Endothelial cell of umbilical vein (primary cell): ENCODE measurements at regions not wholly inside any gene's neighbourhood (a gene's known extent, or its start where the extent isn't known, plus 50 kb on each side); places are given as distances from the start of the nearest gene placed in this dataset.

Source experiments
- BruUV-seq: library from RNA; stranded (reverse); fragments of 400-500 nt; replicated peaks from 2 replicates; lab custom pipeline; 2021; lab: Mats Ljungman, UMichigan
- CTCF ChIA-PET: fragments of 300-600, 350-600 bp; sonication (Branson Sonifier 250); formaldehyde crosslinking; loops from one replicate; lab custom pipeline; 2021; ENCODE audit warnings: antibody characterized with exemption, inconsistent platforms; lab: Charles Lee
- POLR2A ChIA-PET: fragments of 300-600, 350-600 bp; sonication (Branson Sonifier 250); formaldehyde crosslinking; loops from one replicate; lab custom pipeline; 2021; ENCODE audit warnings: antibody characterized with exemption, inconsistent platforms; lab: Charles Lee
- DNase-seq: peaks from one replicate; pipeline ENCODE4 v3.0.0-alpha.2; 2011; ENCODE audit warnings: low read depth, low spot score
- FAIRE-seq: peaks from 2 replicates; lab custom pipeline; 2011; peaks lifted over from hg19 to GRCh38; lab: Jason Lieb, UNC
- H2AFZ ChIP-seq: 2 replicates; pipeline ENCODE4 v1.6.0; 2012; ENCODE audit warnings: low read depth, low read length, control low read depth, inconsistent platforms
- H3K27ac ChIP-seq: 2 replicates; pipeline ENCODE4 v1.5.1; 2011; ENCODE audit warnings: low read depth, mild to moderate bottlenecking, control low read depth, low read length, moderate library complexity; ENCODE audit not compliant: insufficient read depth
- H3K27me3 ChIP-seq, 2 experiments: 2 replicates each; pipeline versions ENCODE4 v1.6.0 to v1.6.1; 2011; ENCODE audit warnings: low read length in 2 of 2, mixed read lengths in 1 of 2; ENCODE audit not compliant: control insufficient read depth in 2 of 2, insufficient read depth in 2 of 2
- H3K36me3 ChIP-seq, 2 experiments: 2 replicates in 1 of 2; 3 replicates in 1 of 2; pipeline ENCODE4 v1.5.1; 2011; ENCODE audit warnings: low read length in 2 of 2, mild to moderate bottlenecking in 1 of 2, moderate library complexity in 1 of 2; ENCODE audit not compliant: control insufficient read depth in 2 of 2, insufficient read depth in 2 of 2; ENCODE audit errors: extremely low read depth in 1 of 2
- H3K4me1 ChIP-seq: 3 replicates; pipeline ENCODE4 v1.5.1; 2011; ENCODE audit warnings: mild to moderate bottlenecking, low read length; ENCODE audit not compliant: control insufficient read depth, insufficient read depth; ENCODE audit errors: extremely low read depth
- H3K4me2 ChIP-seq: 2 replicates; pipeline ENCODE4 v1.6.1; 2011; ENCODE audit warnings: low read length, control low read depth, mixed read lengths; ENCODE audit not compliant: insufficient read depth
- H3K4me3 ChIP-seq, 3 experiments: fragments of 200-600 bp in 1 of 3; sonication (generic), shearing (Covaris generic) in 1 of 3; replicated peaks in 1 of 3; 2 replicates each; pipeline ENCODE4 v1.5.1; 2011 to 2016; ENCODE audit warnings: control low read depth in 3 of 3, low read length in 3 of 3, mild to moderate bottlenecking in 2 of 3, inconsistent platforms in 1 of 3, low read depth in 1 of 3, moderate library complexity in 1 of 3; ENCODE audit not compliant: insufficient read depth in 1 of 3
- H3K79me2 ChIP-seq: 2 replicates; pipeline ENCODE4 v1.6.0; 2012; ENCODE audit warnings: low read length, inconsistent platforms; ENCODE audit not compliant: control insufficient read depth, insufficient read depth
- H3K9ac ChIP-seq: replicated peaks from 2 replicates; pipeline ENCODE3; 2011; ENCODE audit warnings: low read length, control low read depth; ENCODE audit not compliant: insufficient read depth; ENCODE audit errors: extremely low read depth
- H3K9me1 ChIP-seq: replicated peaks from 3 replicates; pipeline ENCODE4 v1.6.0; 2011; ENCODE audit warnings: mild to moderate bottlenecking, low read length; ENCODE audit not compliant: control insufficient read depth, insufficient read depth; ENCODE audit errors: extremely low read depth
- H3K9me3 ChIP-seq: replicated peaks from 2 replicates; pipeline ENCODE4 v1.5.1; 2012; ENCODE audit warnings: low read length, inconsistent platforms; ENCODE audit not compliant: control insufficient read depth, insufficient read depth
- H4K20me1 ChIP-seq: replicated peaks from 2 replicates; pipeline ENCODE3; 2011; ENCODE audit warnings: mild to moderate bottlenecking, low read length; ENCODE audit not compliant: control insufficient read depth, insufficient read depth; ENCODE audit errors: extremely low read depth
- EZH2 ChIP-seq: IDR thresholded peaks from 2 replicates; pipeline ENCODE4 v1.6.1; 2012; ENCODE audit warnings: borderline replicate concordance, low read depth, mild to moderate bottlenecking, moderate library complexity, low read length, inconsistent platforms; ENCODE audit not compliant: severe bottlenecking
- FOS ChIP-seq: IDR thresholded peaks from 2 replicates; pipeline ENCODE4 v1.6.1; 2011; ENCODE audit warnings: mild to moderate bottlenecking, low read length, moderate library complexity, borderline replicate concordance; ENCODE audit not compliant: insufficient read depth
- GATA2 ChIP-seq: IDR thresholded peaks from 2 replicates; pipeline ENCODE4 v1.7.0; 2011; ENCODE audit warnings: low read depth, mild to moderate bottlenecking, moderate library complexity, mixed read lengths, low read length; ENCODE audit not compliant: insufficient read length, insufficient read depth
- JUN ChIP-seq: IDR thresholded peaks from 2 replicates; pipeline ENCODE4 v1.6.1; 2011; ENCODE audit warnings: borderline replicate concordance, low read depth; ENCODE audit not compliant: insufficient read length, insufficient read depth
- MYC ChIP-seq: IDR thresholded peaks from one replicate; pipeline ENCODE4 v1.6.1; 2011; ENCODE audit warnings: mild to moderate bottlenecking, low read depth, low read length
- POLR2A ChIP-seq: IDR thresholded peaks from 2 replicates; pipeline ENCODE4 v1.6.1; 2012; ENCODE audit warnings: low read depth, mild to moderate bottlenecking, control low read depth, low read length
- POLR2AphosphoS5 ChIP-seq: IDR thresholded peaks from 2 replicates; pipeline ENCODE4 v1.6.1; 2012; ENCODE audit warnings: low read depth, mild to moderate bottlenecking, control low read depth, low read length, moderate library complexity; ENCODE audit not compliant: insufficient read depth
- dilution Hi-C: fragments of 300-500 bp; cut with MboI; formaldehyde crosslinking; loops from one replicate; pipeline ENCODE4 v1.15.0; 2019; ENCODE audit warnings: low sequenced_read_pairs; ENCODE audit not compliant: extremely low pct_ligation_motif_present
- intact Hi-C: fragments of 100-400 bp; cut with micrococcal nuclease; formaldehyde crosslinking; loops from one replicate; pipeline ENCODE4 v1.10.0; 2022
- TF ChIP-seq, protein P1 (sequence below), 2 donors: IDR thresholded peaks; 1 replicate in 1 of 2; 2 replicates in 1 of 2; pipeline ENCODE4 v1.5.1; 2011; ENCODE audit warnings: low read length in 2 of 2, mild to moderate bottlenecking in 2 of 2, moderate library complexity in 2 of 2, control low read depth in 1 of 2, inconsistent platforms in 1 of 2, low read depth in 1 of 2; ENCODE audit not compliant: insufficient read depth in 1 of 2; ENCODE audit errors: extremely low read depth in 1 of 2
- TF ChIP-seq, protein P2 (sequence below): IDR thresholded peaks from 2 replicates; pipeline ENCODE4 v1.6.1; 2011; ENCODE audit not compliant: insufficient read depth, insufficient read length

DNA sequence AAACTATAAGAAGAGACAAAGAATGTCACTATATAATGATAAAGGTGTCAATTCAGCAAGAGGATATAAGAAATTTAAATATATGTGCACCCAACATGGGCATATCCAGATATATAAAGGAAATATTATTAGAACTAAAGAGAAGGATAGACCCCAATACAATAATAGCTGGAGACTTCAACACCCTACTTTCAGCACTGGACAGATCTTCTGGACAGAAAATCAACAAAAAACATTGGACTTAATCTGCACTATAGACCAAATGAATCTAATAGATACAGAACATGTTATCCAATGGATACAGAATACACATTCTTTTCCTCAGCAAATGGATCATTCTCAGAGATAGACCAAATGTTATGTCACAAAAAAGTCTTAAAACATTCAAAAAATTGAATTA lies 327.7 kb downstream of the PPP1R2C start:
- dilution Hi-C loops (no loop called here), intact Hi-C loops (no loop called here)
- H2AFZ ChIP-seq = no peak overlapping the region
- H3K4me1 ChIP-seq = no peaks in the 10 kb centered on the region
- CTCF ChIA-PET = no interaction called here
- no peaks in the 10 kb centered on the region for H4K20me1 ChIP-seq
- no peaks in the 10 kb centered on the region for H3K9me1 ChIP-seq
- POLR2A ChIA-PET = no interaction called here
- no peaks in the 10 kb centered on the region for H3K27me3 ChIP-seq
- no peak overlapping the region for H3K4me2 ChIP-seq
- no peak overlapping the region for H3K4me3 ChIP-seq
- BruUV-seq = no TSS peak
- H3K9me3 ChIP-seq = no peaks in the 10 kb centered on the region
- no peak for TF ChIP-seq JUN
- TF ChIP-seq POLR2AphosphoS5 = no peak
- TF ChIP-seq, protein P1, sequence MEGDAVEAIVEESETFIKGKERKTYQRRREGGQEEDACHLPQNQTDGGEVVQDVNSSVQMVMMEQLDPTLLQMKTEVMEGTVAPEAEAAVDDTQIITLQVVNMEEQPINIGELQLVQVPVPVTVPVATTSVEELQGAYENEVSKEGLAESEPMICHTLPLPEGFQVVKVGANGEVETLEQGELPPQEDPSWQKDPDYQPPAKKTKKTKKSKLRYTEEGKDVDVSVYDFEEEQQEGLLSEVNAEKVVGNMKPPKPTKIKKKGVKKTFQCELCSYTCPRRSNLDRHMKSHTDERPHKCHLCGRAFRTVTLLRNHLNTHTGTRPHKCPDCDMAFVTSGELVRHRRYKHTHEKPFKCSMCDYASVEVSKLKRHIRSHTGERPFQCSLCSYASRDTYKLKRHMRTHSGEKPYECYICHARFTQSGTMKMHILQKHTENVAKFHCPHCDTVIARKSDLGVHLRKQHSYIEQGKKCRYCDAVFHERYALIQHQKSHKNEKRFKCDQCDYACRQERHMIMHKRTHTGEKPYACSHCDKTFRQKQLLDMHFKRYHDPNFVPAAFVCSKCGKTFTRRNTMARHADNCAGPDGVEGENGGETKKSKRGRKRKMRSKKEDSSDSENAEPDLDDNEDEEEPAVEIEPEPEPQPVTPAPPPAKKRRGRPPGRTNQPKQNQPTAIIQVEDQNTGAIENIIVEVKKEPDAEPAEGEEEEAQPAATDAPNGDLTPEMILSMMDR (IDR thresholded peaks at IDR 0.05; ENCODE audit: extremely low read depth in 1 of 2, insufficient read depth in 1 of 2, low read depth in 1 of 2, low read length in 2 of 2) = no peak
- TF ChIP-seq, protein P2, sequence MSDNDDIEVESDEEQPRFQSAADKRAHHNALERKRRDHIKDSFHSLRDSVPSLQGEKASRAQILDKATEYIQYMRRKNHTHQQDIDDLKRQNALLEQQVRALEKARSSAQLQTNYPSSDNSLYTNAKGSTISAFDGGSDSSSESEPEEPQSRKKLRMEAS = no peak
- TF ChIP-seq POLR2A = no peak
- TF ChIP-seq EZH2 = no peak
- no peak for TF ChIP-seq FOS
- FAIRE-seq = no peak
- no peak overlapping the region for H3K9ac ChIP-seq
- H3K36me3 ChIP-seq = no peaks in the 10 kb centered on the region
- no peak overlapping the region for H3K27ac ChIP-seq
- DNase-seq = no peak
- H3K79me2 ChIP-seq = no peaks in the 10 kb centered on the region

DNA sequence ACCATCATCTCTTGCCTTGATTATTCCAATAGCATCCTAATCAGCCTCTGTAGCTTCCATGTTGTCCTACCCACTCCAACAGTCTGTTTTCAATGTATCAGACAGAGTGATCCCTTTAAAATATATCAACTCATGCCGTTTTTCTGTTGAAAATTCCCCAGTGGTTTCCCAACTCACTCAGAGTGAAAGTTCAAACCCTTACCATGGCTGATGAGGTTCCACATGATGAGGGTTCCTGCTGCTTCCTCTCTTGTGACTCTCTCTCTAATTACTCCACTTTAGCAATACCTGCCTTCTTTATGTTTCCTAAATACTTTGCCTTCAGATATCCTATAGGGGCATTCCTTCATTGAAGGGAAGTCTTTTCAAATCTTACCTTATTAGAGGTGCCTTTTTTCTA lies 334.7 kb downstream of the PPP1R2C start:
- TF ChIP-seq, protein P2 = no peak
- no peak for TF ChIP-seq GATA2
- TF ChIP-seq, protein P1 (IDR thresholded peaks at IDR 0.05; ENCODE audit: extremely low read depth in 1 of 2, insufficient read depth in 1 of 2, low read depth in 1 of 2, low read length in 2 of 2) = no peak
- no peak for TF ChIP-seq FOS
- no peak for TF ChIP-seq JUN
- no peak for TF ChIP-seq POLR2AphosphoS5
- TF ChIP-seq EZH2 = no peak
- no peak for TF ChIP-seq POLR2A
- no peak for TF ChIP-seq MYC
- no peak overlapping the region for H3K9ac ChIP-seq
- H3K4me2 ChIP-seq = no peak overlapping the region
- H3K27ac ChIP-seq = no peak overlapping the region
- no peaks in the 10 kb centered on the region for H3K9me3 ChIP-seq
- dilution Hi-C loops = no loop called here
- CTCF ChIA-PET = no interaction called here
- FAIRE-seq (no peak), DNase-seq (no peak)
- no peaks in the 10 kb centered on the region for H3K27me3 ChIP-seq
- H3K79me2 ChIP-seq = no peaks in the 10 kb centered on the region
- no peaks in the 10 kb centered on the region for H3K9me1 ChIP-seq
- POLR2A ChIA-PET = no interaction called here
- no TSS peak for BruUV-seq
- H3K36me3 ChIP-seq = no peaks in the 10 kb centered on the region
- no peak overlapping the region for H3K4me3 ChIP-seq
- intact Hi-C loops = no loop called here
- no peak overlapping the region for H2AFZ ChIP-seq
- H3K4me1 ChIP-seq = no peaks in the 10 kb centered on the region
- H4K20me1 ChIP-seq = no peaks in the 10 kb centered on the region
